Smooth muscle cell (in vitro differentiated cells): ENCODE measurements at regions not wholly inside any gene's neighbourhood (a gene's known extent, or its start where the extent isn't known, plus 50 kb on each side); places are given as distances from the start of the nearest gene placed in this dataset.

Experiments
- DNase-seq: peaks from one replicate; lab custom pipeline; 2025; ENCODE audit not compliant: unreplicated experiment; lab: John Stamatoyannopoulos, UW
- H2AFZ ChIP-seq: fragments of 200-600 bp; sonication (generic); 2 replicates; pipeline ENCODE4 v1.6.0; 2016; ENCODE audit warnings: antibody characterized with exemption, low read depth, mild to moderate bottlenecking
- H3F3A ChIP-seq: fragments of 200-600 bp; sonication (generic); 2 replicates; pipeline ENCODE4 v1.6.0; 2017; ENCODE audit warnings: antibody characterized with exemption, low read depth
- H3K27ac ChIP-seq: fragments of 200-600 bp; sonication (generic); 2 replicates; pipeline ENCODE4 v1.5.1; 2016; ENCODE audit warnings: low read depth, mild to moderate bottlenecking
- H3K27me3 ChIP-seq: fragments of 200-600 bp; sonication (generic); 2 replicates; pipeline ENCODE4 v1.6.1; 2016; ENCODE audit warnings: low read depth, mild to moderate bottlenecking
- H3K36me3 ChIP-seq: fragments of 200-600 bp; sonication (generic); 2 replicates; pipeline ENCODE4 v1.5.1; 2016; ENCODE audit warnings: low read depth
- H3K4me1 ChIP-seq: fragments of 200-600 bp; sonication (generic); 2 replicates; pipeline ENCODE4 v1.5.1; 2016; ENCODE audit warnings: low read depth
- H3K4me2 ChIP-seq: fragments of 200-600 bp; sonication (generic); 2 replicates; pipeline ENCODE4 v1.6.0; 2016; ENCODE audit warnings: mild to moderate bottlenecking
- H3K4me3 ChIP-seq: fragments of 200-600 bp; sonication (generic); 2 replicates; pipeline ENCODE4 v1.5.1; 2016; ENCODE audit warnings: mild to moderate bottlenecking
- H3K79me2 ChIP-seq: fragments of 200-600 bp; sonication (generic); 2 replicates; pipeline ENCODE4 v1.6.0; 2016; ENCODE audit warnings: low read depth, mild to moderate bottlenecking
- H3K9ac ChIP-seq: fragments of 200-600 bp; sonication (generic); 2 replicates; pipeline ENCODE4 v1.6.0; 2016; ENCODE audit warnings: low read depth
- H3K9me3 ChIP-seq: fragments of 200-600 bp; sonication (generic); replicated peaks from 2 replicates; pipeline ENCODE4 v1.5.1; 2016; ENCODE audit warnings: low read depth
- H4K20me1 ChIP-seq: fragments of 200-600 bp; sonication (generic); 2 replicates; pipeline ENCODE4 v1.6.0; 2016; ENCODE audit warnings: low read depth
- WGBS: methylation state at CpG from one replicate; pipeline ENCODE4 v1.1.7; 2016; ENCODE audit warnings: low lambda C conversion rate; 5-methylcytosine and 5-hydroxymethylcytosine counted together
- TF ChIP-seq, protein P1 (sequence below): fragments of 200-600 bp; sonication (generic); IDR thresholded peaks from 2 replicates; pipeline ENCODE4 v1.5.1; 2017; ENCODE audit warnings: borderline replicate concordance, mild to moderate bottlenecking, antibody characterized with exemption; ENCODE audit not compliant: insufficient read depth, poor library complexity, severe bottlenecking

DNA sequence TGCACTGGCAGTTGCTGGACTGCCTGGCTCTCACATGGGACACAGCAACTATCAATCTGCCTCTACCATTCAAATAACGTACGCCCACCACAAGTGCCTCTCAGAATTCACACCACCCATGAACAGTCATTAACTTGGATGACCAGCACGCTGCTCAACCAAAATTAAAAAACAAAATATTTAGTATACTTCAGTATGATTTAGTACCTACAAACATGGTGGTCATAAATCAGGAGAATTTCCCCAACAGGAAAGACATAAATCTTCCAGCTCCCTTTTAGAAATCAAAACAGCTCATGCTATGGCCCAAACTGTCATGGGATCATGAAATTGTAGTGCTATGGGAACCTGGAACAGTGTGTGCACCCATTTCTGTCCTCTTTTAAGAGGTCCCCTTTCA, 317.4 kb upstream of the ETAA1 start:
- WGBS = 62% methylated on average over 3 of the region's 3 CpGs
- Histone ChIP-seq H3K27me3 (no peaks in the 10 kb centered on the region), H3K36me3 (no peaks in the 10 kb centered on the region), H3K4me1 (no peaks in the 10 kb centered on the region), H3K4me3 (no peak overlapping the region), H3K27ac (no peak overlapping the region), H2AFZ (no peak overlapping the region), H3F3A (no peaks in the 10 kb centered on the region), H3K9me3 (no peaks in the 10 kb centered on the region), H3K4me2 (no peak overlapping the region), H4K20me1 (no peaks in the 10 kb centered on the region), H3K9ac (no peak overlapping the region), H3K79me2 (no peaks in the 10 kb centered on the region)
- TF ChIP-seq, protein P1, sequence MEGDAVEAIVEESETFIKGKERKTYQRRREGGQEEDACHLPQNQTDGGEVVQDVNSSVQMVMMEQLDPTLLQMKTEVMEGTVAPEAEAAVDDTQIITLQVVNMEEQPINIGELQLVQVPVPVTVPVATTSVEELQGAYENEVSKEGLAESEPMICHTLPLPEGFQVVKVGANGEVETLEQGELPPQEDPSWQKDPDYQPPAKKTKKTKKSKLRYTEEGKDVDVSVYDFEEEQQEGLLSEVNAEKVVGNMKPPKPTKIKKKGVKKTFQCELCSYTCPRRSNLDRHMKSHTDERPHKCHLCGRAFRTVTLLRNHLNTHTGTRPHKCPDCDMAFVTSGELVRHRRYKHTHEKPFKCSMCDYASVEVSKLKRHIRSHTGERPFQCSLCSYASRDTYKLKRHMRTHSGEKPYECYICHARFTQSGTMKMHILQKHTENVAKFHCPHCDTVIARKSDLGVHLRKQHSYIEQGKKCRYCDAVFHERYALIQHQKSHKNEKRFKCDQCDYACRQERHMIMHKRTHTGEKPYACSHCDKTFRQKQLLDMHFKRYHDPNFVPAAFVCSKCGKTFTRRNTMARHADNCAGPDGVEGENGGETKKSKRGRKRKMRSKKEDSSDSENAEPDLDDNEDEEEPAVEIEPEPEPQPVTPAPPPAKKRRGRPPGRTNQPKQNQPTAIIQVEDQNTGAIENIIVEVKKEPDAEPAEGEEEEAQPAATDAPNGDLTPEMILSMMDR = no peak
- DNase-seq = no peak

- no peak overlapping the region for H2AFZ ChIP-seq
- H3K27me3 ChIP-seq = no peaks in the 10 kb centered on the region
- no peak for DNase-seq
- no peaks in the 10 kb centered on the region for H3K36me3 ChIP-seq
- H3K4me3 ChIP-seq = no peak overlapping the region
- H3F3A ChIP-seq = no peaks in the 10 kb centered on the region
- H3K9ac ChIP-seq = no peak overlapping the region
- H3K79me2 ChIP-seq = no peaks in the 10 kb centered on the region
- H3K9me3 ChIP-seq = no peaks in the 10 kb centered on the region
- H3K4me1 ChIP-seq = no peaks in the 10 kb centered on the region
- no peaks in the 10 kb centered on the region for H4K20me1 ChIP-seq
- H3K27ac ChIP-seq = no peak overlapping the region
- no peak overlapping the region for H3K4me2 ChIP-seq
- TF ChIP-seq, protein P1 = no peak
Observed at GRCh38 chr2:67082813-67083212, 314.3 kb upstream of the ETAA1 start.

GRCh38 chr2:67083951-67084350, 313.2 kb upstream of the ETAA1 start:
- H4K20me1 ChIP-seq = no peaks in the 10 kb centered on the region
- no peaks in the 10 kb centered on the region for H3K27me3 ChIP-seq
- H3K9me3 ChIP-seq = no peaks in the 10 kb centered on the region
- H3K9ac ChIP-seq = no peak overlapping the region
- no peak overlapping the region for H3K4me2 ChIP-seq
- H3K36me3 ChIP-seq = no peaks in the 10 kb centered on the region
- no peak overlapping the region for H2AFZ ChIP-seq
- no peaks in the 10 kb centered on the region for H3K79me2 ChIP-seq
- no peaks in the 10 kb centered on the region for H3K4me1 ChIP-seq
- H3K4me3 ChIP-seq = no peak overlapping the region
- WGBS = 46% methylated on average over 2 of the region's 2 CpGs
- H3F3A ChIP-seq = no peaks in the 10 kb centered on the region
- no peak overlapping the region for H3K27ac ChIP-seq
- TF ChIP-seq, protein P1 = no peak
- DNase-seq = no peak

DNA sequence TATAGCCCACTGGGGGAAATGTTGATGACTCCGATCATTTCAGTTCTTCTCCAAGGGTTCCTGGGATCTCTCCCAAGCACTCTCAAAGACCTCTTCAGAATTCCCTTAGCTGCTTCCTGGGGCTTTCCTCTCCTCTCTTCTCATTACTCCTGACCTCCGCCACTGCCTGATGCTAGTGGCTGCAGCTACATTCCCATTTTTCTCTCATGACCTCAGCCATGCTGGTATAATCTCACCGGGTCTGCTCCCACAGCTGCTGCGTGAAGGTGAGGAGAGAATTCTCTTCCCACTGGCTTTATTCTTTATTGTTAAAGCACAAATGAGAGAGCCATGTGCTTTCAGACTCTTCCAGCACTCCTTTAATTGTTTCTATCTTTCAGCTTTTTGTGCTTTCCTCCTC, 312.0 kb upstream of the ETAA1 start:
- H3K9me3 ChIP-seq = no peaks in the 10 kb centered on the region
- H3K27ac ChIP-seq = no peak overlapping the region
- TF ChIP-seq, protein P1 = no peak
- no peaks in the 10 kb centered on the region for H3F3A ChIP-seq
- DNase-seq = no peak
- no peak overlapping the region for H3K4me3 ChIP-seq
- H3K4me2 ChIP-seq = no peak overlapping the region
- no peaks in the 10 kb centered on the region for H3K36me3 ChIP-seq
- H3K4me1 ChIP-seq = no peaks in the 10 kb centered on the region
- no peaks in the 10 kb centered on the region for H3K79me2 ChIP-seq
- no peak overlapping the region for H2AFZ ChIP-seq
- no peaks in the 10 kb centered on the region for H3K27me3 ChIP-seq
- 98% methylated on average over 4 of the region's 4 CpGs for WGBS
- H3K9ac ChIP-seq = no peak overlapping the region
- no peaks in the 10 kb centered on the region for H4K20me1 ChIP-seq
